ENCODE measurements at regions not wholly inside any gene's neighbourhood (a gene's known extent, or its start where the extent isn't known, plus 50 kb on each side); places are given as distances from the start of the nearest gene placed in this dataset.

- no peak for DNase-seq
These were observed 296.0 kb downstream of the SMOC2 start for GRCh38 chr6:168737014-168737413.

- no peak for DNase-seq
These were observed 295.1 kb downstream of the SMOC2 start for GRCh38 chr6:168736039-168736438.

GRCh38 chr6:168735268-168735949 is 294.4 kb downstream of the SMOC2 start:
- no peak for DNase-seq

GRCh38 chr6:168734523-168734922 is 293.5 kb downstream of the SMOC2 start:
- DNase-seq: no peak

- DNase-seq: no peak
These were observed 291.7 kb downstream of the SMOC2 start for GRCh38 chr6:168732676-168733075.

GRCh38 chr6:168730931-168731716 is 290.1 kb downstream of the SMOC2 start:
- no peak for DNase-seq

- DNase-seq: no peak
These were observed 287.1 kb downstream of the SMOC2 start for GRCh38 chr6:168728056-168728455.

GRCh38 chr6:168726312-168726856 is 285.4 kb downstream of the SMOC2 start:
- DNase-seq: no peak

GRCh38 chr6:168725802-168726201 is 284.8 kb downstream of the SMOC2 start:
- no peak for DNase-seq

GRCh38 chr6:168724669-168725570 is 283.9 kb downstream of the SMOC2 start:
- no peak for DNase-seq

GRCh38 chr6:168724033-168724432 is 283.0 kb downstream of the SMOC2 start:
- DNase-seq: no peak

- no peak for DNase-seq
These were observed 281.4 kb downstream of the SMOC2 start for GRCh38 chr6:168722397-168722796.

GRCh38 chr6:168721571-168721970 is 280.6 kb downstream of the SMOC2 start:
- no peak for DNase-seq

- no peak for DNase-seq
These were observed 278.9 kb downstream of the SMOC2 start for GRCh38 chr6:168719901-168720300.

GRCh38 chr6:168718821-168719475 is 278.0 kb downstream of the SMOC2 start:
- no peak for DNase-seq

Data from bone marrow (tissue), 2 donors.